Retinal pigment epithelial cell (primary cell): ENCODE measurements at regions not wholly inside any gene's neighbourhood (a gene's known extent, or its start where the extent isn't known, plus 50 kb on each side); places are given as distances from the start of the nearest gene placed in this dataset.
"Not testable (repeated sequence)": the region's sequence is repeated elsewhere in the genome, so short reads cannot be mapped to it uniquely, and the experiment has no call there.

Source experiments
- DNase-seq: peaks from one replicate; pipeline ENCODE4 v3.0.0-alpha.2; 2010; ENCODE audit warnings: low read depth
- H3K4me3 ChIP-seq: 2 replicates; pipeline ENCODE4 v1.5.1; 2011; ENCODE audit warnings: mild to moderate bottlenecking, low read length, control low read depth, moderate library complexity
- CTCF ChIP-seq: conservative IDR thresholded peaks from 2 replicates; pipeline ENCODE4 v1.5.1; 2011; ENCODE audit warnings: low read depth, low read length, control low read depth, inconsistent platforms

DNA sequence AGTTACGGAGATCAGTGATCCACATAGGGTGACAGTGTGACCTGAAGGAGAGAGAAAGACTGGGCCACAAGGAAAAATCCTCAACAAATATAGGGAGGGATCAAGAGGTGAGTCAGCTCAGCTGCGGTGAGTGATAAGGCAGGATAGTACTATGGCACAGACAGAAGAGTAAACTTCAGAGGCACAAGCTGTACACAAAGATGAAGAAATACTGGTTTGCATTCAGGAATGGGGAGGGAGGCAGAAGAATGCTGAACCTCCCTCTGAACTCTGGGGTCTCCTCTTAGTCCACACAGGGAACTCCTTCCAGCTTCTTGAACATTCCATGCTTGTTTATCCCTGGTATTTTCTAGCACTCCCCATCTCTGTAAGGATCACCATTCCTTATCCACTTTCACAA is 162.7 kb downstream of the BARX2 start:
- no peak for DNase-seq
- no peak overlapping the region for H3K4me3 ChIP-seq
- TF ChIP-seq CTCF, result no peak

DNA sequence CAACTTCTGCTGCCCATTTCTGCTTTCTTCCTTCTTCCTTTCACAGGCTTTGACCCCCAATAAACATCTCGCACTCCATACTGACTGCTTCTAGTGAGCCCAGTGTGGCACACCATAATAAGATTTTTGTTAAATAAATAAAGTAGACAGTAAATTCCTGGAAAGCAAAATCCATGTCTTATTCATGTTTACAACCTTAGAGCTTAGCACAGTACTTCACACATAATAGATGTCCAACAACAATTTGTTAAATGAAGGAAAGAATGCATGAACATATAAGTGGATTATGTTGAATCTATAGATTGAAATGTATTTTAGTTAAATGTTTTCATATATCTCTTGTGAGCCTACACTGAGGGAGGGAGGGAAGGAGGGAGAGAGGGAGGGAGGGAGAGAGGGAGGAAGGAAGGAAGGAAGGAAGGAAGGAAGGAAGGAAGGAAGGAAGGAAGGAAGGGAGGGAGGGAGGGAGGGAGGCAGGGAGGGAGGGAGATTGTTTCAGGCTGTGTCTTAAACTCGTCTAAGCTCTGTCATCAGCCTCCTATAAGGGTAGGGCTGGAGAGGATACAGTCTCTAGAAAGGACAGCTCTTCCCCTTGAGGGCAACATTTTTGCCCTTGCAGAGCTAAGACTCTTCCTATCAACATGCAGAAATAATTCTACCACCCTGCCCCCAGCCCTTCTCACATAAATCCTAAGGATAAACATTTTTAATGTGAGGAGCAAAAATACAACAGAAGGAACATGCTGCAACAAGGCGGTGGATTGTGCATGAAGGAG is 168.1 kb downstream of the BARX2 start:
- no peak for TF ChIP-seq CTCF
- DNase-seq, result no peak
- no peak overlapping the region for H3K4me3 ChIP-seq

GRCh38 chr11:129544691-129545090 is 169.0 kb downstream of the BARX2 start:
- DNase-seq, result no peak
- TF ChIP-seq CTCF, result no peak
- no peak overlapping the region for H3K4me3 ChIP-seq

DNA sequence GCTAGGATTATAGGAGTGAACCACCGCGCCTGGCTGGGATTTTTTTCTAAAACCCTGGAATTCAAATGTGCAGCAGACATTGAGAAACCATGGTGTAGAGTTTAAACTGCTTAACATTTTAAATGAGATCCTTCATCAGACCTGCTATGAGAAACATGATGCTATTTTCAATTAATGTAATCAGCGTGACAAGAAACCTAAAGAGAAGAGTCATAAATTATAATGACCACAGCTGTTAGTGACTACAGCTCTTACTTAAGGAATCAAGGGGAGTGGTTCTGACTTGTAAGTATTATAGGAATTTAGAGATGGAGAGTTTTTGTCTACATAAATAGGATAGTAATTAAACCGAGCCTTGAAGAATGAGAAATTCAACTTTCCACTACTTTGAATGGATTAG is 170.6 kb downstream of the BARX2 start:
- no peak for TF ChIP-seq CTCF
- no peak overlapping the region for H3K4me3 ChIP-seq

GRCh38 chr11:129557421-129557820 is 181.8 kb downstream of the BARX2 start:
- TF ChIP-seq CTCF, result no peak
- no peak for DNase-seq
- no peak overlapping the region for H3K4me3 ChIP-seq

More for the DNA sequence above, 170.6 kb downstream of the BARX2 start:
- DNase-seq, result no peak

- DNase-seq, result no peak
- TF ChIP-seq CTCF, result no peak
- H3K4me3 ChIP-seq, result no peak overlapping the region
Observed at GRCh38 chr11:129569007-129569406, 193.4 kb downstream of the BARX2 start.

- not testable (repeated sequence) for H3K4me3 ChIP-seq, DNase-seq
Observed at GRCh38 chr11:129572667-129573066, 197.0 kb downstream of the BARX2 start.

DNA sequence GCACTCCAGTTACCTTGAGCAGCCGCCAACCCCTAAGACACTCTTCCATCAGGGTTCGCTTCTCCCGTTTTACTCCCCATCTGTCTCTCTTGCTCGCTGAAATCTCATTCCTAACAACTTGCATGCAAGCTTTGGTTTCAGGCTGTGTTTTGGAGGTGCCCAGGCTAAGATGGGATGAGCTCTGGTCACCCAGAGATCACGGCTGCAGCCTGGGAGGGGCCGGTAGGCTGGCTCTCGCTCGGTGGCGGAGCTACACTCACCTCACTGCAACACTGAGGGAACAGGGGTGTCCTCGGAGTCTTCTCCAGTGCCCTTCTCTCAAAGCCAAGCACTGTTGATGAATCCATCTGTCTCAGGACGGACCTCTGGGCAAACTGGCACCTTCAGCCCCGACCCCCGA is 197.5 kb downstream of the BARX2 start:
- no peak overlapping the region for H3K4me3 ChIP-seq
- no peak for DNase-seq
- TF ChIP-seq CTCF, result no peak
